GM23338 (cell line): ENCODE measurements at regions not wholly inside any gene's neighbourhood (a gene's known extent, or its start where the extent isn't known, plus 50 kb on each side); places are given as distances from the start of the nearest gene placed in this dataset.

Source experiments
- ATAC-seq: fragments of 200-7000 bp; cut with Tn5 transposase; 3 replicates; pipeline ENCODE4 v1.9.1; 2020
- DNase-seq: peaks from one replicate; pipeline ENCODE4 v3.0.0-alpha.2; 2015; ENCODE audit warnings: low spot score
- H2AFZ ChIP-seq: fragments of 200-600 bp; sonication (generic); 2 replicates; pipeline ENCODE4 v1.8.0; 2016; ENCODE audit warnings: antibody characterized with exemption, mild to moderate bottlenecking, moderate library complexity
- H3F3A ChIP-seq: fragments of 200-600 bp; sonication (generic); replicated peaks from 2 replicates; pipeline ENCODE4 v1.8.0; 2017; ENCODE audit warnings: antibody characterized with exemption, mixed run types, low read depth
- H3K27ac ChIP-seq: fragments of 200-600 bp; sonication (generic); 2 replicates; pipeline ENCODE4 v1.6.1; 2016; ENCODE audit warnings: low read depth
- H3K27me3 ChIP-seq: fragments of 200-600 bp; sonication (generic); 2 replicates; pipeline ENCODE4 v1.8.0; 2016; ENCODE audit warnings: mild to moderate bottlenecking, mixed run types, moderate library complexity; ENCODE audit not compliant: insufficient read depth
- H3K36me3 ChIP-seq: fragments of 200-600 bp; sonication (generic); 2 replicates; pipeline ENCODE4 v1.8.0; 2016; ENCODE audit warnings: mild to moderate bottlenecking; ENCODE audit not compliant: insufficient read depth
- H3K4me1 ChIP-seq: fragments of 200-600 bp; sonication (generic); 2 replicates; pipeline ENCODE4 v1.8.0; 2016; ENCODE audit warnings: mild to moderate bottlenecking, moderate library complexity; ENCODE audit not compliant: insufficient read depth
- H3K4me2 ChIP-seq: fragments of 200-600 bp; sonication (generic); 2 replicates; pipeline ENCODE4 v1.7.1; 2017; ENCODE audit warnings: mixed run types
- H3K4me3 ChIP-seq: fragments of 200-600 bp; sonication (generic); 2 replicates; pipeline ENCODE4 v1.6.1; 2016; ENCODE audit warnings: mixed run types
- H3K79me2 ChIP-seq: fragments of 200-600 bp; sonication (generic); replicated peaks from 2 replicates; pipeline ENCODE4 v1.8.0; 2017; ENCODE audit warnings: mild to moderate bottlenecking; ENCODE audit not compliant: insufficient read depth
- H3K9me2 ChIP-seq: fragments of 200-600 bp; sonication (generic); 2 replicates; pipeline ENCODE4 v1.8.0; 2017; ENCODE audit not compliant: insufficient read depth
- H4K20me1 ChIP-seq: fragments of 200-600 bp; sonication (generic); replicated peaks from 2 replicates; pipeline ENCODE4 v1.8.0; 2017; ENCODE audit warnings: mild to moderate bottlenecking; ENCODE audit not compliant: insufficient read depth
- H3K27ac Mint-ChIP-seq: 2 replicates; pipeline ENCODE4 v1.8.0; 2020; ENCODE audit warnings: inconsistent platforms, mild to moderate bottlenecking, moderate library complexity, mixed read lengths
- H3K27me3 Mint-ChIP-seq: 3 replicates; pipeline ENCODE4 v1.8.0; 2022; ENCODE audit warnings: low read depth, mild to moderate bottlenecking, moderate library complexity, mixed read lengths, inconsistent platforms; ENCODE audit not compliant: insufficient read depth, poor library complexity
- H3K36me3 Mint-ChIP-seq: 3 replicates; pipeline ENCODE4 v1.8.0; 2021; ENCODE audit warnings: low read depth, mild to moderate bottlenecking, inconsistent platforms, moderate library complexity, mixed read lengths
- H3K4me1 Mint-ChIP-seq: 3 replicates; pipeline ENCODE4 v1.8.0; 2020; ENCODE audit warnings: mild to moderate bottlenecking, inconsistent platforms, mixed read lengths
- H3K4me3 Mint-ChIP-seq: 3 replicates; pipeline ENCODE4 v1.8.0; 2021; ENCODE audit warnings: moderate library complexity, mild to moderate bottlenecking, inconsistent platforms, mixed read lengths
- H3K9me3 Mint-ChIP-seq: 3 replicates; pipeline ENCODE4 v1.8.0; 2020; ENCODE audit warnings: moderate library complexity, mild to moderate bottlenecking, inconsistent platforms, mixed read lengths
- CREB1 ChIP-seq: fragments of 250-450 bp; sonication (Bioruptor Pico); IDR thresholded peaks from 2 replicates; pipeline ENCODE4 v1.5.0; 2020; ENCODE audit warnings: low read depth, mild to moderate bottlenecking, moderate library complexity
- CTCF ChIP-seq, 2 experiments: fragments of 200-600 bp in 1 of 2; sonication (generic) in 1 of 2; conservative IDR thresholded peaks; 2 replicates each; pipeline versions ENCODE4 v1.5.1 to v1.6.1; 2016 to 2017; ENCODE audit warnings: antibody characterized with exemption in 2 of 2, low read depth in 2 of 2, mild to moderate bottlenecking in 2 of 2, moderate library complexity in 1 of 2
- ETS1 ChIP-seq: IDR thresholded peaks from 2 replicates; pipeline ENCODE4 v1.6.1; 2016; ENCODE audit warnings: antibody characterized with exemption
- EZH2 ChIP-seq: fragments of 200-600 bp; sonication (generic); IDR thresholded peaks from one replicate; pipeline ENCODE4 v1.8.0; 2017; ENCODE audit warnings: antibody characterized with exemption, mild to moderate bottlenecking, low read depth; ENCODE audit not compliant: unreplicated experiment
- EZH2phosphoT487 ChIP-seq: fragments of 200-600 bp; sonication (generic); IDR thresholded peaks from one replicate; pipeline ENCODE4 v1.8.1; 2018; ENCODE audit warnings: antibody characterized with exemption; ENCODE audit not compliant: unreplicated experiment
- JUNB ChIP-seq: IDR thresholded peaks from one replicate; pipeline ENCODE4 v1.6.1; 2016; ENCODE audit warnings: antibody characterized with exemption; ENCODE audit not compliant: unreplicated experiment
- NANOG ChIP-seq: IDR thresholded peaks from 2 replicates; pipeline ENCODE4 v1.6.1; 2016; ENCODE audit warnings: antibody characterized with exemption, borderline replicate concordance
- POLR2AphosphoS5 ChIP-seq: IDR thresholded peaks from 2 replicates; pipeline ENCODE4 v1.6.1; 2016; ENCODE audit warnings: antibody characterized with exemption, low read depth
- REST ChIP-seq: IDR thresholded peaks from one replicate; pipeline ENCODE4 v1.6.1; 2018; ENCODE audit warnings: antibody characterized with exemption; ENCODE audit not compliant: unreplicated experiment
- STAT1 ChIP-seq: IDR thresholded peaks from one replicate; pipeline ENCODE4 v1.6.1; 2016; ENCODE audit warnings: antibody characterized with exemption; ENCODE audit not compliant: unreplicated experiment
- ZNF114 ChIP-seq: fragments of 250-450 bp; sonication (Bioruptor Pico); IDR thresholded peaks from 2 replicates; pipeline ENCODE4 v1.5.0; 2020; ENCODE audit warnings: mild to moderate bottlenecking, moderate library complexity
- ZNF331 ChIP-seq: fragments of 250-450 bp; sonication (Bioruptor Pico); IDR thresholded peaks from 2 replicates; pipeline ENCODE4 v1.5.0; 2020; ENCODE audit warnings: low read depth, mild to moderate bottlenecking, moderate library complexity
- ZNF462 ChIP-seq: fragments of 250-450 bp; sonication (Bioruptor Pico); IDR thresholded peaks from 2 replicates; pipeline ENCODE4 v1.5.0; 2020; ENCODE audit warnings: mild to moderate bottlenecking, moderate library complexity

GRCh38 chr2:167570370-167570769 is 677.0 kb downstream of the STK39 start:
- H3K4me2 ChIP-seq = no peak overlapping the region
- Mint-ChIP-seq H3K27me3 (no peaks in the 10 kb centered on the region), H3K9me3 (peaks cover 2% of the 10 kb centered on the region; the same call in 1 of the 3 replicates), H3K36me3 (peaks cover 2% of the 10 kb centered on the region; the same call in 1 of the 3 replicates), H3K4me3 (no peak overlapping the region), H3K4me1 (peaks cover 5% of the 10 kb centered on the region; the same call in 2 of the 3 replicates), H3K27ac (no peak overlapping the region)
- DNase-seq = no peak
- H3K27ac ChIP-seq = no peak overlapping the region
- 0 out of 2 replicates have a peak, but pooled peaks cover 3% of the 10 kb centered on the region for H3K79me2 ChIP-seq
- no peaks in the 10 kb centered on the region; the same call in 1 of the 2 replicates for H3K9me2 ChIP-seq
- H3K36me3 ChIP-seq = no peaks in the 10 kb centered on the region
- ATAC-seq = no peak
- H3K4me1 ChIP-seq = no peaks in the 10 kb centered on the region
- no peaks in the 10 kb centered on the region for H3F3A ChIP-seq
- H3K27me3 ChIP-seq = no peaks in the 10 kb centered on the region
- H2AFZ ChIP-seq = no peak overlapping the region
- no peaks in the 10 kb centered on the region for H4K20me1 ChIP-seq
- no peak overlapping the region for H3K4me3 ChIP-seq
- TF ChIP-seq NANOG (no peak), JUNB (no peak), POLR2AphosphoS5 (no peak), CTCF (conservative IDR thresholded peaks at IDR 0.05; ENCODE audit: low read depth in 2 of 2) (no peak), EZH2phosphoT487 (no peak), ZNF114 (no peak), ZNF462 (no peak), STAT1 (no peak), CREB1 (CRISPR knock-in tag) (no peak), REST (no peak), ETS1 (no peak), EZH2 (no peak), ZNF331 (CRISPR knock-in tag) (no peak)
